Muscle of arm (tissue), 1 donor: ENCODE measurements at regions not wholly inside any gene's neighbourhood (a gene's known extent, or its start where the extent isn't known, plus 50 kb on each side); places are given as distances from the start of the nearest gene placed in this dataset.
"Not testable (repeated sequence)": the region's sequence is repeated elsewhere in the genome, so short reads cannot be mapped to it uniquely, and the experiment has no call there.

ENCODE experiments used
- DNase-seq: peaks from one replicate; pipeline ENCODE4 v3.0.0-alpha.2; 2013

GRCh38 chrX:93868289-93868965 lies 194.4 kb downstream of the FAM133A start:
- no peak for DNase-seq

- peak; percentile 5 for DNase-seq
Observed at GRCh38 chrX:93874554-93874953, 200.5 kb downstream of the FAM133A start.

- no peak for DNase-seq
Observed at GRCh38 chrX:93875621-93876282, 201.7 kb downstream of the FAM133A start.

GRCh38 chrX:93921041-93921440 lies 247.0 kb downstream of the FAM133A start:
- DNase-seq = not testable (repeated sequence)

DNA sequence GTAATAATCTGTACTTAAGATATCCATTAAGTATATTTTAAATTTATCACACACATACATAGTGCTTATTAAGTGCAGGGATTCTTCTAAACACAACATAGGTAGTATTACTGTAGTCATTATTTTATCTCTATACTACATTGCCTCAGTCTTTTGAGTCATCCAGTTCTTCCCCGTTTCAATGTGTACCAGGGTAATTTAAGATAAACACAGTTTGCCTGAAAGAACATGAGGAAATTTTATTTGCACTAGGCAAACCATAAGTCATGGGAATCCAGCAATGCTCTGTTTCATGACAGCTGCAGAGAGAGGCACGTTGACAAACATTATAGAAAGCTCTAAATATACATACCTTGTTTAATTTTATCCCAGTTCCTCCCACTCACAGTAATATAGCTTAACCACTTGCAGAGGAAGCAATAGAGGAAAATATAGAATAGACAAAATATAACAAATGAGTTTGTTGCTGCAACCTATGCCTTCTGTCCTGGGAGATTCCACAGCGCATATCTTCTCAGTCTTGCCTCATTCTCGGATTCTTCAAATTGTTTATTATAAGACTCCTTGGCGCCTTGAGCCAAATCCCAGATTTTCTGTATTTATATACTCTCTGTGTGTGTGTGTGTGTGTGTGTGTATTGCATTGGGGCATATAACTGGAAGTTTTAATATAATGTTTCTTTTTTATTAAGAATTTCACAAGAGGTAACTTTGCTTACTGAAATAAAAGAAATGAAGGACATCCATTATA lies 258.6 kb downstream of the FAM133A start:
- no peak for DNase-seq

DNA sequence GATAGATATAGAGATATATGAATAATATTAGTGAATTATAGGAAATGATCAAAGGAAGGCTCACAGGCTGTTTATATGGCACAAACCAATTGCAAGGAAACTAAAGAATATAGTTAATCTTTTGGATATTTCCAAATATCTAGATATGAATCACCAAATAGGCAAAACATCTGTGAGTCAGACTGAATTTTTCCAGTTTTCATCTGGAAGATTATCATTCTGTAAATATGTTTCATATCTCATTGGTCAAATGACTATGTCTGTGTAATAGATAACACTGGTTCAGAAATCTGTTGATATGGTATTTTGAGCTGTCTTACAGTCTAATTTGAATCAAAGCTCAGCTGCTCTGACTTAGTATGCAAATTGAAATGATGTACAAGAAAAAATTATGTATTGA lies 303.6 kb downstream of the FAM133A start:
- no peak for DNase-seq

- DNase-seq = no peak
Observed at GRCh38 chrX:93985344-93986307, 311.6 kb downstream of the FAM133A start.
